ENCODE measurements at regions not wholly inside any gene's neighbourhood (a gene's known extent, or its start where the extent isn't known, plus 50 kb on each side); places are given as distances from the start of the nearest gene placed in this dataset.

GRCh38 chr2:37809525-37809924 is 115.6 kb upstream of the RMDN2 start:
- Histone ChIP-seq H3K9me3 (peaks cover 27% of the 10 kb centered on the region), H3K27ac (peak overlapping the region; percentile 0 to 7; a peak in 2 of 6 replicates), H3K4me3 (no peak overlapping the region), H3K4me2 (no peak overlapping the region), H3K4me1 (no peaks in the 10 kb centered on the region)
- DNase-seq (ENCODE audit: low read depth in 1 of 2, low spot score in 1 of 2) (peak in 1 of 2 experiments; percentile 37), FAIRE-seq (no peak), ATAC-seq (no peak)
- ChIA-PET CTCF (interaction anchor here (0.7 to 2.7 kb wide), 12 partner anchors 8 to 413 kb away, joined by 3 to 13 read pairs (median 3); no protein-coding TSS in a partner anchor), POLR2A (no interaction called here)
- WGBS (ENCODE audit: missing lambda C conversion rate) = 8% methylated on average over 1 of the region's 1 CpG
- TF ChIP-seq SMC3 (IDR thresholded peaks at IDR 0.05) = peak; percentile 69
- TF ChIP-seq, protein P1, sequence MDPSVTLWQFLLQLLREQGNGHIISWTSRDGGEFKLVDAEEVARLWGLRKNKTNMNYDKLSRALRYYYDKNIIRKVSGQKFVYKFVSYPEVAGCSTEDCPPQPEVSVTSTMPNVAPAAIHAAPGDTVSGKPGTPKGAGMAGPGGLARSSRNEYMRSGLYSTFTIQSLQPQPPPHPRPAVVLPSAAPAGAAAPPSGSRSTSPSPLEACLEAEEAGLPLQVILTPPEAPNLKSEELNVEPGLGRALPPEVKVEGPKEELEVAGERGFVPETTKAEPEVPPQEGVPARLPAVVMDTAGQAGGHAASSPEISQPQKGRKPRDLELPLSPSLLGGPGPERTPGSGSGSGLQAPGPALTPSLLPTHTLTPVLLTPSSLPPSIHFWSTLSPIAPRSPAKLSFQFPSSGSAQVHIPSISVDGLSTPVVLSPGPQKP (IDR thresholded peaks at IDR 0.05; ENCODE audit: low read depth, low read length) = no peak
- peak; percentile 57 to 70 for TF ChIP-seq RAD21 (conservative IDR thresholded peaks at IDR 0.05 in 1 of 2, IDR thresholded peaks at IDR 0.05 in 1 of 2)
- TF ChIP-seq, protein P2, sequence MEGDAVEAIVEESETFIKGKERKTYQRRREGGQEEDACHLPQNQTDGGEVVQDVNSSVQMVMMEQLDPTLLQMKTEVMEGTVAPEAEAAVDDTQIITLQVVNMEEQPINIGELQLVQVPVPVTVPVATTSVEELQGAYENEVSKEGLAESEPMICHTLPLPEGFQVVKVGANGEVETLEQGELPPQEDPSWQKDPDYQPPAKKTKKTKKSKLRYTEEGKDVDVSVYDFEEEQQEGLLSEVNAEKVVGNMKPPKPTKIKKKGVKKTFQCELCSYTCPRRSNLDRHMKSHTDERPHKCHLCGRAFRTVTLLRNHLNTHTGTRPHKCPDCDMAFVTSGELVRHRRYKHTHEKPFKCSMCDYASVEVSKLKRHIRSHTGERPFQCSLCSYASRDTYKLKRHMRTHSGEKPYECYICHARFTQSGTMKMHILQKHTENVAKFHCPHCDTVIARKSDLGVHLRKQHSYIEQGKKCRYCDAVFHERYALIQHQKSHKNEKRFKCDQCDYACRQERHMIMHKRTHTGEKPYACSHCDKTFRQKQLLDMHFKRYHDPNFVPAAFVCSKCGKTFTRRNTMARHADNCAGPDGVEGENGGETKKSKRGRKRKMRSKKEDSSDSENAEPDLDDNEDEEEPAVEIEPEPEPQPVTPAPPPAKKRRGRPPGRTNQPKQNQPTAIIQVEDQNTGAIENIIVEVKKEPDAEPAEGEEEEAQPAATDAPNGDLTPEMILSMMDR (IDR thresholded peaks at IDR 0.05) = peak; percentile 57
- TF ChIP-seq RNF2 (IDR thresholded peaks at IDR 0.05; ENCODE audit: borderline replicate concordance, low read depth) = no peak

DNA sequence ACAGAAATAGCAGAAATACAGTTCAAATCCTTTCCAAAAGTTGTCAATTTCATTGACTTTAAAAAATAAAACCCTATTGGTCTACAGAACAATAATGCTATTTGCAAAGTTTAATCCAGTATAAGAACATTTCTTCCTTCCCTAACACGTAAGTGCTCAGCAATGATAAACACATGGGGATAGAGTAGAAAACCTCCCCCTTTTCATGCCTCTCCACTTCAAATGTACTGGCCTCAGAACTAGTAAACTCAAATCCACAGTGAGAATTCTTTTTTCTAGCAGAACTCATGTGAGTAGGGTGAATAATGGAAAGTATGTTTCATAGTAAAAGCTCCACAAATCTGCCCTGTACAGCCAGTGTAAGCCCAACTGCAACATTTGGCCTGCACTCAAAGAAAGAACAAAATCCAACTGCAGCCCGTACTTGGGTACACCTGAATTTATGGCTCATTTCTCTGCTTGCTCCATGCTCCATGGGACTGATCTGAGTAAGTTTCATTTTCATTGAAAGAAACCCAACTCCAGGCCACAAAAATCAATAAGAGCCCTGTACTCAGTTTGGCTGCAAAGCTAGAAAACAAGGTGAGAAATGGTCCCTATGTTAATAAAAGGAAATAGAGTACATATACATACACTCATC is 115.0 kb upstream of the RMDN2 start:
- H3K4me2 ChIP-seq = no peak overlapping the region
- no peaks in the 10 kb centered on the region for H3K4me1 ChIP-seq
- POLR2A ChIA-PET = no interaction called here

DNA sequence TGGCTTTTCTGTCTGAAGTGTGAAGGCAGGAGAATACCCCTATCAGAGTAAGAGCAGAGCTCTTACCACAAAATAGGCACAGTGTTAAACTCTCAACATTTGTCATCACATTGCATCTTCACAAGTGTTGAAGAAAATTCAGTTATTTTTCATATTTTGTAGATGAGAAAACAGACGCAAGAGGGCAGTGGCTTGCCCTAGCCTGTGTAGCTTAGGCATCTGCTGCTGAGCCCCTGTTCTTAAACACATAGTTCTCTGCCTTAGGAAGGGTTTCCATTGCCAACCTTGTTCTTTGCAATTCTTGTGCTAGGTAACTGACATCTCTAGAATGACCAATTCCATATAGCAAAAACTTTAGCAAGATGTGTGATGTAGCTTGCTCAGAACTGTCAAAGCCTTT is 112.7 kb upstream of the RMDN2 start:
- no peak for ATAC-seq

More for the DNA sequence above, 115.0 kb upstream of the RMDN2 start:
- Histone ChIP-seq H3K9me3 (peaks cover 27% of the 10 kb centered on the region), H3K4me3 (no peak overlapping the region), H3K27ac (peak overlapping the region; percentile 2 to 22; a peak in 3 of 6 replicates)
- FAIRE-seq = no peak
- CTCF ChIA-PET = interaction anchor here (0.7 to 2.7 kb wide), 11 partner anchors 8 to 414 kb away, joined by 3 to 13 read pairs (median 3); no protein-coding TSS in a partner anchor
- TF ChIP-seq, protein P3, sequence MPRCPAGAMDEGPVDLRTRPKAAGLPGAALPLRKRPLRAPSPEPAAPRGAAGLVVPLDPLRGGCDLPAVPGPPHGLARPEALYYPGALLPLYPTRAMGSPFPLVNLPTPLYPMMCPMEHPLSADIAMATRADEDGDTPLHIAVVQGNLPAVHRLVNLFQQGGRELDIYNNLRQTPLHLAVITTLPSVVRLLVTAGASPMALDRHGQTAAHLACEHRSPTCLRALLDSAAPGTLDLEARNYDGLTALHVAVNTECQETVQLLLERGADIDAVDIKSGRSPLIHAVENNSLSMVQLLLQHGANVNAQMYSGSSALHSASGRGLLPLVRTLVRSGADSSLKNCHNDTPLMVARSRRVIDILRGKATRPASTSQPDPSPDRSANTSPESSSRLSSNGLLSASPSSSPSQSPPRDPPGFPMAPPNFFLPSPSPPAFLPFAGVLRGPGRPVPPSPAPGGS (IDR thresholded peaks at IDR 0.05) = no peak
- TF ChIP-seq MAFK (IDR thresholded peaks at IDR 0.05; ENCODE audit: partially characterized antibody) (no peak), JUN (IDR thresholded peaks at IDR 0.05) (no peak), NPAS2 (CRISPR knock-in tag; IDR thresholded peaks at IDR 0.05; ENCODE audit: borderline replicate concordance) (no peak)
- ATAC-seq = no peak
- WGBS (ENCODE audit: missing lambda C conversion rate) = 84% methylated on average over 2 of the region's 2 CpGs
- no peak for DNase-seq (ENCODE audit: low read depth in 1 of 2, low spot score in 1 of 2)

More for the DNA sequence above, 112.7 kb upstream of the RMDN2 start:
- no peaks in the 10 kb centered on the region for H3K4me1 ChIP-seq
- TF ChIP-seq, protein P3 (IDR thresholded peaks at IDR 0.05) = no peak
- TF ChIP-seq ZNF302 (CRISPR knock-in tag; IDR thresholded peaks at IDR 0.05) = no peak
- POLR2A ChIA-PET = no interaction called here
- DNase-seq (ENCODE audit: low read depth in 1 of 2, low spot score in 1 of 2) (no peak), FAIRE-seq (no peak)
- peaks cover 12% of the 10 kb centered on the region for H3K9me3 ChIP-seq
- 71% methylated on average over 1 of the region's 1 CpG for WGBS (ENCODE audit: missing lambda C conversion rate)
- no peak overlapping the region for H3K4me2 ChIP-seq
- H3K4me3 ChIP-seq = no peak overlapping the region
- no peak overlapping the region for H3K27ac ChIP-seq
- CTCF ChIA-PET = interaction anchor here (0.8 to 1.3 kb wide), 4 partner anchors 16 to 398 kb away, joined by 3 to 9 read pairs (median 4); no protein-coding TSS in a partner anchor

All from A549 (cell line).